Gastroesophageal sphincter (tissue), 4 donors: ENCODE measurements at regions not wholly inside any gene's neighbourhood (a gene's known extent, or its start where the extent isn't known, plus 50 kb on each side); places are given as distances from the start of the nearest gene placed in this dataset.

Source experiments
- ATAC-seq: fragments of 150-250 bp; one replicate; pipeline ENCODE4 v1.9.1; 2016; ENCODE audit warnings: mild to moderate bottlenecking, moderate library complexity
- H3K27ac ChIP-seq, 4 donors: fragments of 200-600 bp; sonication (generic) in 3 of 4; 1 replicate in 3 of 4; 2 replicates in 1 of 4; pipeline ENCODE4 v1.5.1; 2016 to 2019
- H3K27me3 ChIP-seq: fragments of 200-600 bp; sonication (generic); one replicate; pipeline ENCODE4 v1.5.1; 2019
- H3K36me3 ChIP-seq, 2 donors: fragments of 200-600 bp; sonication (generic); one replicate each; pipeline ENCODE4 v1.5.1; 2019; ENCODE audit warnings: control low read depth in 1 of 2
- H3K4me1 ChIP-seq, 3 donors: fragments of 200-600 bp; sonication (generic); 1 replicate in 2 of 3; 2 replicates in 1 of 3; pipeline ENCODE4 v1.5.1; 2016 to 2019; ENCODE audit warnings: control low read depth in 2 of 3
- H3K4me3 ChIP-seq, 2 donors: fragments of 200-600 bp; sonication (generic); one replicate each; pipeline ENCODE4 v1.5.1; 2019; ENCODE audit warnings: mild to moderate bottlenecking in 1 of 2, moderate library complexity in 1 of 2
- H3K9me3 ChIP-seq, 3 donors: fragments of 200-600 bp; sonication (generic); one replicate each; pipeline ENCODE4 v1.5.1; 2017 to 2019; ENCODE audit warnings: control low read depth in 2 of 3
- CTCF ChIP-seq, 4 experiments: fragments of 200-600 bp in 2 of 4; fragments of 450-650 bp in 2 of 4; sonication (generic) in 1 of 4; IDR thresholded peaks; one replicate each; pipeline ENCODE4 v1.5.1; 2017 to 2019; ENCODE audit warnings: antibody characterized with exemption in 4 of 4, mild to moderate bottlenecking in 2 of 4, moderate library complexity in 2 of 4
- EP300 ChIP-seq: sonication (generic); formaldehyde crosslinking; IDR thresholded peaks from one replicate; pipeline ENCODE4 v1.6.1; 2017; ENCODE audit warnings: antibody characterized with exemption, mild to moderate bottlenecking
- POLR2A ChIP-seq, 2 donors: fragments of 450-650 bp; IDR thresholded peaks; one replicate each; pipeline ENCODE4 v1.6.1; 2017; ENCODE audit warnings: antibody characterized with exemption in 2 of 2, mild to moderate bottlenecking in 2 of 2, moderate library complexity in 1 of 2
- POLR2AphosphoS5 ChIP-seq: sonication (generic); formaldehyde crosslinking; IDR thresholded peaks from one replicate; pipeline ENCODE4 v1.6.1; 2017; ENCODE audit warnings: antibody characterized with exemption
- WGBS, 2 donors: methylation state at CpG; one replicate each; pipeline ENCODE4 v1.1.5; 2018; ENCODE audit warnings: low coverage in 1 of 2; 5-methylcytosine and 5-hydroxymethylcytosine counted together

GRCh38 chr2:3986063-3986462 is 282.7 kb downstream of the DCDC2C start:
- Histone ChIP-seq H3K9me3 (peaks cover 0 to 6% (median 0%) of the 10 kb centered on the region in 3 donors), H3K27me3 (no peaks in the 10 kb centered on the region), H3K27ac (no peak overlapping the region), H3K4me3 (no peak overlapping the region), H3K4me1 (no peaks in the 10 kb centered on the region), H3K36me3 (no peaks in the 10 kb centered on the region)
- WGBS, 2 donors: 82 to 88% methylated on average over 2 to 6 of the region's 6 CpGs
- TF ChIP-seq EP300: no peak
- TF ChIP-seq CTCF (IDR thresholded peaks at IDR 0.05): no peak
- no peak for TF ChIP-seq POLR2A (IDR thresholded peaks at IDR 0.05)
- TF ChIP-seq POLR2AphosphoS5: no peak
- no peak for ATAC-seq

DNA sequence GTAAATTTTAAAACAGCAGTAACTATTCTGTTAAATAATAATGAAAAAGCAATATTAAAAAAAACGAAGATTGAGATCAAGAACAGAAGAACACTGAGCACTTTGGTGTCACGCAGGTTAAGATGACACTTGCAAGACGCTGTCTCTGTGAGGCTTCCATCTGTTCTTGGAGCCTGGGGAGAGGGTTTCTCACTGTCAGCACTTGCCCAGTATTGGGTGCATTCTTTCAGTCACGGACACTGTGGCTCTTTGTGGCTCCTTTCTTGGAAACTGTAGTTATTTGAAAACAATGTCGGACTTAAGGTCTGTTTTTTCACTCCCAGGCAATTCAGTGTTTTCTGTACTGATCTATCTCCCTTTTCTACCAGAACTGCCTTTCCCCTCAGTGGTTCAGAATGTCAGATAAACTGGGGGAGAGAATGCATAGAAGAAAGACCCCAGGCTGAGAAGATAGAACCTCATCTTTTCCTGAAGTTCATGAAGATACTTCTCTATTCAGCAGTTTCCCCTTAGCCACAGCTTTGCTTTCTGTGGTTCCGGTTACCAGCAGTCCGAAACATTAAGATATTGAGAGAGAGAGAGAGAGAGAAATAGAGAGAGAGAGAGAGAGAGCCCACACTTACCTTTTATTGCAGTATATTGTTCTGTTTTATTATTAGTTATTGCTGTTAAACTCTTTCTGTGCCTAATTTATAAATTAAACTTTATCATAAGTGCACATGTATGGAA is 283.3 kb downstream of the DCDC2C start:
- TF ChIP-seq EP300 (no peak), POLR2A (IDR thresholded peaks at IDR 0.05) (no peak), POLR2AphosphoS5 (no peak), CTCF (IDR thresholded peaks at IDR 0.05) (no peak)
- 56 to 75% methylated on average over 7 of the region's 7 CpGs for WGBS, 2 donors
- H3K27ac ChIP-seq: no peak overlapping the region
- no peak for ATAC-seq
- H3K27me3 ChIP-seq: no peaks in the 10 kb centered on the region
- peaks cover 0 to 6% (median 0%) of the 10 kb centered on the region in 3 donors for H3K9me3 ChIP-seq
- no peaks in the 10 kb centered on the region for H3K4me1 ChIP-seq
- no peaks in the 10 kb centered on the region for H3K36me3 ChIP-seq
- no peak overlapping the region for H3K4me3 ChIP-seq

DNA sequence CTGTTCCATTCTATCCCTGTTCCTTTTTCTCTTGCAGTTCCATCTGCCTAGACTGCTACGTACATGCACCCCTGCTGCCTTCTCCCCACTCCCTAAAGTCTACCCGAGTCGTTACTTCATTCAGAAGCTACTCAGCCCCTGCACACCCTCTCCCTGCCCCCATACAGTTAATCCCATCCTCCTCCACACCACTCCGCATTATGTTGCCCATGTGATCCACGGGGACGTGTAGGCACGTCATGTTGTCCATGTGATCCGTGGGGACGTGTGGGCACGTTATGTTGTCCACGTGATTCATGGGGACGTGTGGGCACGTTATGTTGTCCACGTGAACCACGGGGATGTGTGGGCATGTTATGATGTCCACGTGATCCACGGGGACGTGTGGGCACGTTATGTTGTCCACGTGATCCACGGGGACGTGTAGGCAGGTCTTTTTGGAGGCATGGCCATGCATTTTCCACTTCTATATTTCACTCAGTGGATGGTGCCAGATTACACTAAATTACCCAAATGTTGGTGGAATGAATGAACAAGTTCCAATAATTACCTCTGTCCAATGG is 299.5 kb downstream of the DCDC2C start:
- ATAC-seq: no peak
- no peak for TF ChIP-seq POLR2AphosphoS5
- TF ChIP-seq CTCF (IDR thresholded peaks at IDR 0.05): no peak
- TF ChIP-seq POLR2A (IDR thresholded peaks at IDR 0.05): no peak
- no peak for TF ChIP-seq EP300
- Histone ChIP-seq H3K4me1 (no peaks in the 10 kb centered on the region), H3K36me3 (no peaks in the 10 kb centered on the region), H3K4me3 (no peak overlapping the region), H3K27ac (no peak overlapping the region), H3K9me3 (no peaks in the 10 kb centered on the region), H3K27me3 (no peaks in the 10 kb centered on the region)
- 76 to 83% methylated on average over 5 to 22 of the region's 22 CpGs for WGBS, 2 donors

GRCh38 chr2:4012197-4012596 is 308.8 kb downstream of the DCDC2C start:
- WGBS, 2 donors: 94 to 100% methylated on average over 1 of the region's 1 CpG
- Histone ChIP-seq H3K27me3 (no peaks in the 10 kb centered on the region), H3K27ac (no peak overlapping the region), H3K4me1 (no peaks in the 10 kb centered on the region), H3K4me3 (no peak overlapping the region), H3K9me3 (no peaks in the 10 kb centered on the region), H3K36me3 (no peaks in the 10 kb centered on the region)
- TF ChIP-seq EP300 (no peak), POLR2A (IDR thresholded peaks at IDR 0.05) (no peak), POLR2AphosphoS5 (no peak), CTCF (IDR thresholded peaks at IDR 0.05) (no peak)
- no peak for ATAC-seq

DNA sequence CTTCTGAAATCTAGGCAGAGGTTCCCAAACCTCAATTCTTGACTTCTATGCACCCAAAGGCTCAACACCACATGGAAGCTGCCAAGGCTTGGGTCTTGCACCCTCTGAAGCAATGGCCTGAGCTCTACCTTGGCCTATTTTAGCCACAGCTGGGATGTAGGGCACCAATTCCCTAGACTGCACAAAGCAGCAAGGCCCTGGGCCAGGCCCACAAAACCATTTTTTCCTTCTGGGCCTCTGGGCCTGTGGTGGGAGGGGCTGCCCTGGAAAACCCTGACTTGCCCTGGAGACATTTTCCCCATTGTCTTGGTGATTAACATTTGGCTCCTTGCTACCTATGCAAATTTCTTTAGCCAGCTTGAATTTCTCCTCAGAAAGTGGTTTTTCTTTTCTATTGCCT is 315.2 kb downstream of the DCDC2C start:
- no peaks in the 10 kb centered on the region for H3K4me1 ChIP-seq
- H3K4me3 ChIP-seq: no peak overlapping the region
- H3K27ac ChIP-seq: no peak overlapping the region
- H3K36me3 ChIP-seq: no peaks in the 10 kb centered on the region
- ATAC-seq: no peak
- no peak for TF ChIP-seq CTCF (IDR thresholded peaks at IDR 0.05)
- no peak for TF ChIP-seq POLR2A (IDR thresholded peaks at IDR 0.05)
- TF ChIP-seq POLR2AphosphoS5: no peak
- no peak for TF ChIP-seq EP300
- peaks cover 0 to 11% (median 0%) of the 10 kb centered on the region in 3 donors for H3K9me3 ChIP-seq
- no peaks in the 10 kb centered on the region for H3K27me3 ChIP-seq
